OCI-LY1 (cell line): ENCODE measurements at regions not wholly inside any gene's neighbourhood (a gene's known extent, or its start where the extent isn't known, plus 50 kb on each side); places are given as distances from the start of the nearest gene placed in this dataset.

Source experiments
- CTCF ChIP-seq: fragments of 200-600 bp; sonication (generic), shearing (Covaris generic); IDR thresholded peaks from 2 replicates; pipeline ENCODE4 v1.5.1; 2017; ENCODE audit warnings: mild to moderate bottlenecking, antibody characterized with exemption, low read length, moderate library complexity, mixed read lengths
- EZH2 ChIP-seq: fragments of 200-600 bp; sonication (generic), shearing (Covaris generic); IDR thresholded peaks from 2 replicates; pipeline ENCODE4 v1.8.0; 2017; ENCODE audit warnings: borderline replicate concordance, mixed run types, mild to moderate bottlenecking, antibody characterized with exemption, low read length, moderate library complexity, mixed read lengths

DNA sequence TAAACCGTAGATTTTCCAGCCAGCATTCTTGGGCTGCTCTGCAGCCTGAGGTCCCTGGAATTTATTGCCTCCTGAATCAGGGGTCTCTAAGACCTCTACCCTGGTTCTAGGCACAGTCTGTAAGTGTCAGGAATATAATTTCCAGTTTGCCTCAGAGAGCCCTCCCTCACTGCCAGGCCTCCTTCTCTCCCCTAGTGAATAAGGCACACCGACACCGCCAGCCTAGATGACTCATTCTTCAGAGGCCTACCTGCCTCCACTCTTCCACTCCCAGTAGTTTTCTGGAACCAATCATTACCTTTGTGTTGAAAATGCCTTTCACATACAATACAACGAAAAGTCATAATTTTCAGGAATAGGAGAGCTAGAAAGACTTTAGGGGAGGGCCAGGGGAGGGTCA is 50.3 kb upstream of the ARHGEF9 start:
- TF ChIP-seq CTCF (no peak), EZH2 (no peak)
